DOHH2 (cell line): ENCODE measurements at regions not wholly inside any gene's neighbourhood (a gene's known extent, or its start where the extent isn't known, plus 50 kb on each side); places are given as distances from the start of the nearest gene placed in this dataset.

Experiments
- CTCF ChIP-seq: fragments of 200-600 bp; sonication (generic); IDR thresholded peaks from one replicate; pipeline ENCODE4 v1.5.1; 2014; ENCODE audit warnings: antibody characterized with exemption, mild to moderate bottlenecking, low read depth, low read length; ENCODE audit not compliant: poor library complexity, severe bottlenecking
- EZH2phosphoT487 ChIP-seq: fragments of 200-600 bp; sonication (generic); IDR thresholded peaks from 2 replicates; pipeline ENCODE4 v1.6.1; 2017; ENCODE audit warnings: borderline replicate concordance, mild to moderate bottlenecking, antibody characterized with exemption, low read length, moderate library complexity, mixed read lengths

GRCh38 chr7:47216439-47216838 lies 365.5 kb downstream of the TNS3 start:
- TF ChIP-seq CTCF (no peak), EZH2phosphoT487 (no peak)
